Glomerular endothelial cell (primary cell): ENCODE measurements at regions not wholly inside any gene's neighbourhood (a gene's known extent, or its start where the extent isn't known, plus 50 kb on each side); places are given as distances from the start of the nearest gene placed in this dataset.

Source experiments
- DNase-seq: peaks from one replicate; pipeline ENCODE4 v3.0.0-alpha.2; 2011; ENCODE audit warnings: low read depth, low spot score; ENCODE audit errors: extremely low read depth

GRCh38 chrX:46447384-46447783, 97.8 kb downstream of the ZNF674 start:
- DNase-seq, result no peak

GRCh38 chrX:46446727-46447378, 98.4 kb downstream of the ZNF674 start:
- no peak for DNase-seq

DNA sequence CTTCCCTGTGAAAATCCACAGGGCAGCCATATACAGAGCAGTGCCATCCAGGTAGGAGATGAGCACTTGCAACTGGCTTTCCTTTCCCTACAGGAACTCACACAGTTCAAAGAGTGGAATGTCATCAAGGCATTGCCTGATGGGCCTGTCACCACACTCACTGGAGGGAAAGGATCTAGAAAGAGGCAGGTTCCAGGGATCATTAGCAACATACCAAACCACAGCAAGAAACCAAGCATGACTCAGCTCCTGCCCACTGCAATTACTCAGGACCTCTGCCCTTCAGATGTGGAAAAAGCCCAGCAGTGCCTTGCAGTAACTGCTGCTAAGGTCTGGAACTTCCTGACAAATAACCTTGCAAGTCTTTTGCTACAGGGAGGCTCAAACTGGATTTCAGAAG, 101.2 kb downstream of the ZNF674 start:
- no peak for DNase-seq

DNA sequence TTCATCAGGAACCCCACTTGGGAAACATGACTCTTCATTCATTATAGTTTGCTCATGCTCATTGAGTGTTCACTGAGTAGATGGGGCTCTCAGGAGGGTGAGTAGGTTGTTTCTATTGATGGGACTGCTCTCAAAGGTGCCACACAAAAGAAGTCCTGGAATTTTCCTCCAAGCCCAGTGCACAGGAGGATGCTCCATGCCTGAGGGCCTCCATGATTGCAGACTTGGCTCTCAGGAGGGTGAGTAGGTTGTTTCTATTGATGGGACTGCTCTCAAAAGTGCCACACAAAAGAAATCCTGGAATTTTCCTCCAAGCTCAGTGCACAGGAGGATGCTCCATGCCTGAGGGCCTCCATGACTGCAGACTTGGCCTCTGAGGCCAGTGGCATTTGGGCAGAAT, 108.5 kb downstream of the ZNF674 start:
- no peak for DNase-seq

GRCh38 chrX:46433892-46434291, 111.3 kb downstream of the ZNF674 start:
- DNase-seq, result no peak

GRCh38 chrX:46408553-46409407, 136.4 kb downstream of the ZNF674 start:
- peak; percentile 62 for DNase-seq

DNA sequence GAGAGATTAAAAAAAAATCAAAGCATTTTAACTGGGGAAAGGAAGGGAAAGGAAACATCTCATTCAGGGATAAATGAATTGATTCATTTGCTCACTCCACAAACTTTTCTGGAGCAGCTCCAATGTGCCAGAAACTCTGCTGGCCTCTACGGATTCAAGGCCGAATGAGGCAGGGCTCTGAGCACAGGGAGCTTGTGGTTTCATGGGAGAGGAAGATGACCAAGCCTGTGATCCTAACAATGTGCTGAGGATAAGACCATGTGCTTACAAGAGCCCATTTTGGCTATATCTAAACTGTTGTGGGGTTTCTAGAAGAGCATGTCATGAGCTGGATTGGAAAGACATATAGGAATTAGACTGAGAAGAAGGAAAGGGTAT, 137.5 kb downstream of the ZNF674 start:
- DNase-seq, result no peak

DNA sequence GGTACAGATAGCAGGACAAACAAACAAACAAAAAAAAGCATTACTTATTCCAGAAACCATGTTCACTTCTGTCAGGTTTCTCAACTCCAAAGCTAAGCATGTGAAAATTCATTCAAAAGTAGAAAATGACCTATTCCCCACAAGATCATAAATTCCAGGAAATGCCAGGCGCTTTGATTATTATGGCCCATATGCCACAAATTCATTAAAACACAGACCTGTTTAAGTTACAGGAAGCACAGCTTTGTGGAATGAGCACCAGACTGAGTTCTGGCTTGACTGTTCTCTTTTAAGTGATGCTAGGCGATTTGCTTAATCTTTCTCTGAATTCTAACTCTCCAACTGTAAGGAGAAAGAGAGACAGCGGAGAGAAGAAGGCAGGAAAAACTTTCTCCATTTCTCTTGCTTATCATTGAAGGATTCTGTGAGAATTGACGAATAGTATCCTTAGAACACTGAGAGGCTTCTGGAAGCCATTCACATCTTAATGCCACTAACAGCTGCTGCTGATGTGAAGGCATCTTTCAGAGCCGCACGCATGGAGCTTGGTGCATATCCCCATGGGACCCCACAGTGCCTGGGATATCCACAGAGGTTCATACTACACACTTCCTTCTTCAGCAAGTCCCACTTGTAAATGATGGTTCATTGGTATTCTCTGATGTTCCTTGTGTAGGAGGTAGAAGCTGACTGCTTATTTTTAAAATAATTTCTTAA, 138.0 kb downstream of the ZNF674 start:
- no peak for DNase-seq

DNA sequence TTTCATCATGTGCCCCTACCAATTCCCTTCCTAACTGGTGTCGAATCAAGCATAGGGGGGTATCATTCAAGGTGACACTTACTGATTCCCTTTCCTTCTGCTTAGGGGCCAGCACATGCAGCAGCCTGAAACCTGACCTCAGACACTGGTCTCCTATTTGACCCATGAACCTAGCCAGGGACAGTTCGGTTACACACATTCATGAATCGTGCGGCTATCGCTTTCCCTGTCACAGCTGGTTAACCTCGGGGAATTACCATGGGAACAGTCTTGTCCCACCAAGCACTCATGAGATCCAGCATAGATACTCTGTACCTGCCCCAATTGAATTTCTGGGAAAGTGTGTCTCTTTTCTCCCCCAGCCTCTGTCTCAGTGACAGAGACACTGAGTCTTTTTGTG, 140.4 kb downstream of the ZNF674 start:
- no peak for DNase-seq

DNA sequence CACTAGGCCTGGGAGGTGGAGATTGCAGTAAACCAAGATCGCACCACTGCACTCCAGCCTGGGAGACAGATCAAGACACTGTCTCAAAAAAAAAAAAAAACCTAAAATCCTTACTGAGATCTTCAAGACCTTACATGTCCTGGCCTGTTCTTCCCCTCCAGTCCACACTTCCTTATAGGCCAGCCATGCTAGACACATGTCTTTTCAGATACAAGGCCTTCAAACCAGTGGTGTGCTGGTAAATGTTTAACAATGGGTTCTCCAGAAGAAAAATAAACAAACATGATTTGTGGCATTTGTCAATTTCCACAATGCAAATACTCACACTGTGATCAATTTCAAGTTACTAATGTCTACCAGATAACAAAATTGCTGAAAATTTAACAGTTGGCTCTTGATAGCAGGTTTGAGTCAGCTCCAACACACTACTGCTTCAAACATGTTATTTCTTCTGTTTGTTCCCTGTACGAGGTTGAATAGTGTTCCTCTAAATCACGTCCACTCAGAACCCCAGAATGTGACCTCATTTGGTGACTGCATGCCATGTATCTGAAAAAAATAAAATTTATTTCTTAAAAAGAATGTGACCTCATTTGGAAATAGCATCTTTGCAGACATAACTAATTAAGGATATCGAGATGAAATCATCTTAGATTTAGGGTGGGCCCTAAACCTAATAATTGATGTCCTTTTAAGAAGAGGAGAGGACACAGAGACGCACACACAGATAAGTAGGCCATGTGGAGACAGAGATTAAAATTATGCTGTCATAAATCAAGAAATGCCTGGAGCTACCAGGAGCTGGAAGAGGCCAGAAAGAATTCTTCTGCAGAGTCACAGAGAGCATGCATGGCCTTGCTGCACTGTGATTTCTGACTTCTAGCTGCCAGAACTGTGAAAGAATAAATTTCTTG, 144.4 kb downstream of the ZNF674 start:
- DNase-seq, result no peak

- DNase-seq, result no peak
Observed at GRCh38 chrX:46398874-46399273, 146.3 kb downstream of the ZNF674 start.

GRCh38 chrX:46398126-46398525, 147.1 kb downstream of the ZNF674 start:
- DNase-seq, result no peak

GRCh38 chrX:46386511-46386910, 158.7 kb downstream of the ZNF674 start:
- no peak for DNase-seq

DNA sequence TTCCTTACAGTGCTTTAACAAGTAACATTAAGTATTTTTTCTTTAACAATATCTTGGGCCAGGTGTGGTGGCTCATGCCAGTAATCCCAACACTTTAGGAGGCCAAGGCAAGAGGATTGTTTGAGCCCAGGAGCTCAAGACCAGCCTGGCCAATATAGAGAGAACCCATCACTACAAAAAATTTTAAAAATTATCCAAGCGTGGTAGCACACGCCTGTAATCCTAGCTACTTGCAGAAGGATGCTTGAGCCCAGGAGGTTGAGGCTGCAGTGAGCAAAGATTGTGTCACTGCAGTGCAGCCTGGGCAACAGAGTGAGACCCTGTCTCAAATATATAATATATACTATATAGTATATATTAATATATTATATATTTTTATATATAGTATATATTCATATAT, 162.2 kb downstream of the ZNF674 start:
- DNase-seq, result no peak

DNA sequence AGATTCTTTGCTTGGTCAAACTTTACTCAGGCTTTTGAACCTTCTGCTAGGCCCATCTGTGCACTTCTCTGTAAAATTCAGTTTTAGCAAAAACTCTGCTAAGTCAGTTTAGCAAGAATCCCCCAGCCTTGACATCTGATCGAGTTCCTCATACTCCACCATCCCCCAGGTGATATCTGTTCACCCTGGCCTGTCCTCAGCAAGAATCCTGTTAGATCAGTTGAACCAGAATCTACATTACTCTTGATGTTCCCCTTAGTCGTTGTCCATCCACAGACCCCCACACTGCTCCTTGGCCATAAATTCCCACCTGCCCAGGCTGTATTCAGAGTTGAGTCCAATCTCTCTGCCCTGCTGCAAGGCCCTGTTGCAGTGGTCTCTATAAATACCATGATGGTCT, 162.6 kb downstream of the ZNF674 start:
- DNase-seq, result no peak

DNA sequence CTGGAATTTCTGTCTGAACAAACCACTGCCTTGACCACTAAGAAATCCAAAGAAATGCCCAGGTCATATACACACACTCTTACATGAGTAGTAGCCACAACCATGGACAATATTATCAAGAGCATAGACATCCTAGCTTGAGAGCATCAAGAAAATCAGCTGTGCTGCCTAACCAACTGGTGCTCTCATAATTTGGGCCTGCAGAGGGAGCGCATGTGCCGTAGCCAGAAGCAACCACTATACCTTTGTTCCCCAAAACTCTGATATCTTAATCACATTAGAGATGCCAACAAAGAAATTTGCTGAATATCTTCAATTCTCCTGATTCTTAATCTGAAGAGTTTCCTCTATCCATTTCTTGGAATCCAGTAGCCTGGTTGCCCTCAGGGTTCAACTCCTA, 163.6 kb downstream of the ZNF674 start:
- DNase-seq, result no peak

GRCh38 chrX:46380148-46380752, 165.0 kb downstream of the ZNF674 start:
- DNase-seq, result no peak

DNA sequence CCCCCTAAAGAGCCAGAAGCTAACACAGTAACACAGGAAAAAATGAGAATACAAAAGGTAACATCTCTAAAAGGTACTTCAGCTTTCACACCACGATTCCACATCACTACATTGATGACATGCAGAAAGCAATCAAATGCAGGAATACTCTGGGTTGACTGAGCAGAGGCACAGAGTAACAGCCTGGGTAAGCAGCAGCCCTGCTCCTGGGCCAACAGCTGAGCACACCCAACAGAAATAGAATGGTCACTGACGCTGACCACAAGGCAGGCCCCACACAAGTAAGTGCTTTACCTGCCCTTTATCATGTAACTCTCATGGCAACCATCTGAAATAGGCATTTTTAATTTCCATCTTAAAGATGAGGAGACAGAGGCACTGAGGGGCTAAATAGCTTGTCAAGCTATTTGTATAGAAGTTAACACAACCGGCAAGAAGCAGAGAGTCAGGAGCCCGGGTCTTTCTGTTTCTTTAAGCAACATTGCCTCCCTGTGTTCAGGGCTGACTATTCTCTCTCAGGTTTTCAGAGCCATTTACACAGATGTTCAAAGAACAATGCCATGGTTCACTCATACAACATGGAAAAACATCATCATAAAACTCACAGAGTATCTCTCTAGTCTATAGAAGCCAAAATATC, 168.9 kb downstream of the ZNF674 start:
- DNase-seq, result no peak

DNA sequence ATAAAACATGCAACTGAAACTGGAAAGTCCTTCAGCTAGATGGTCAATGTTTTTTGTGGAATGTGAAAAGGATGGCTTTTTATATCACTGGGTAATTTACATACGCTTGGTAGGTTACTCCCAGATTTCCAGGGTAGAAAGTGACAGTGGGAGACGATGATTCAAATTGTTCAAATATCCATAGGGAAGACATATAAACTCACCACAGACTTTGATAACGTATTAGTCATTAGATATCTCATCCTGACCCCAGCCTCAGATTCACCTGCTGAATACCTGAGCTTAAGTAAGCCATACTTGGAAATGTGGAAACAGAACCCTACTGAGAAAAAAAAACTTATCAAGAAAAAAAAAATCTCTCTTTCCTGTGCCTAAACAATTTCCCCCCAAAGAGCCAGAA, 169.4 kb downstream of the ZNF674 start:
- DNase-seq, result no peak

- DNase-seq, result no peak
Observed at GRCh38 chrX:46374371-46374770, 170.8 kb downstream of the ZNF674 start.
